AG10803 (cell line): ENCODE measurements at regions not wholly inside any gene's neighbourhood (a gene's known extent, or its start where the extent isn't known, plus 50 kb on each side); places are given as distances from the start of the nearest gene placed in this dataset.

ENCODE experiments used
- DNase-seq: peaks from one replicate; pipeline ENCODE4 v3.0.0; 2010; ENCODE audit warnings: low read depth
- H3K4me3 ChIP-seq: 2 replicates; pipeline ENCODE4 v1.5.1; 2011; ENCODE audit warnings: mild to moderate bottlenecking, low read length, control low read depth
- TF ChIP-seq, protein P1 (sequence below): conservative IDR thresholded peaks from 2 replicates; pipeline ENCODE4 v1.5.1; 2011; ENCODE audit warnings: mild to moderate bottlenecking, low read length, control low read depth, inconsistent platforms

DNA sequence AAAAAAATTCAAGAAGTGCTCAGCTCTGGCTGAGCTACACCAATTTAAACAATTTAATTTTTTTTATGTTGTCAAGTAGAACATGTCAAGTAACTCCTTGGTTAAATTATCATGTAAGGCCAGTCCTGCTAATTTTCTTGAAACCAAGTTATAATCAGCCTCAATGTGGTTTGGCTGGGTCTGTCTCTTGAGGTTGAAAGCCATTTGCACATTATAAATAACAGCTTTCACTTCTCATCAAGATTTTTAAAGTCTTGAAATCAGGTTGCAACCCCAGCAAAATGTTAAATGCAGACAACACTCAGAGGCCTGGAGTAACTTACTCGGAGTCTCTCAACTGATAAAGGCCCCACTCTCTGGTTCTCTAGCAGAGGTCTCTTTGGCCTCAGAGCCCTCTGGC is 324.4 kb downstream of the BRD1 start:
- no peak for DNase-seq
- no peak overlapping the region for H3K4me3 ChIP-seq
- TF ChIP-seq, protein P1, sequence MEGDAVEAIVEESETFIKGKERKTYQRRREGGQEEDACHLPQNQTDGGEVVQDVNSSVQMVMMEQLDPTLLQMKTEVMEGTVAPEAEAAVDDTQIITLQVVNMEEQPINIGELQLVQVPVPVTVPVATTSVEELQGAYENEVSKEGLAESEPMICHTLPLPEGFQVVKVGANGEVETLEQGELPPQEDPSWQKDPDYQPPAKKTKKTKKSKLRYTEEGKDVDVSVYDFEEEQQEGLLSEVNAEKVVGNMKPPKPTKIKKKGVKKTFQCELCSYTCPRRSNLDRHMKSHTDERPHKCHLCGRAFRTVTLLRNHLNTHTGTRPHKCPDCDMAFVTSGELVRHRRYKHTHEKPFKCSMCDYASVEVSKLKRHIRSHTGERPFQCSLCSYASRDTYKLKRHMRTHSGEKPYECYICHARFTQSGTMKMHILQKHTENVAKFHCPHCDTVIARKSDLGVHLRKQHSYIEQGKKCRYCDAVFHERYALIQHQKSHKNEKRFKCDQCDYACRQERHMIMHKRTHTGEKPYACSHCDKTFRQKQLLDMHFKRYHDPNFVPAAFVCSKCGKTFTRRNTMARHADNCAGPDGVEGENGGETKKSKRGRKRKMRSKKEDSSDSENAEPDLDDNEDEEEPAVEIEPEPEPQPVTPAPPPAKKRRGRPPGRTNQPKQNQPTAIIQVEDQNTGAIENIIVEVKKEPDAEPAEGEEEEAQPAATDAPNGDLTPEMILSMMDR: no peak

DNA sequence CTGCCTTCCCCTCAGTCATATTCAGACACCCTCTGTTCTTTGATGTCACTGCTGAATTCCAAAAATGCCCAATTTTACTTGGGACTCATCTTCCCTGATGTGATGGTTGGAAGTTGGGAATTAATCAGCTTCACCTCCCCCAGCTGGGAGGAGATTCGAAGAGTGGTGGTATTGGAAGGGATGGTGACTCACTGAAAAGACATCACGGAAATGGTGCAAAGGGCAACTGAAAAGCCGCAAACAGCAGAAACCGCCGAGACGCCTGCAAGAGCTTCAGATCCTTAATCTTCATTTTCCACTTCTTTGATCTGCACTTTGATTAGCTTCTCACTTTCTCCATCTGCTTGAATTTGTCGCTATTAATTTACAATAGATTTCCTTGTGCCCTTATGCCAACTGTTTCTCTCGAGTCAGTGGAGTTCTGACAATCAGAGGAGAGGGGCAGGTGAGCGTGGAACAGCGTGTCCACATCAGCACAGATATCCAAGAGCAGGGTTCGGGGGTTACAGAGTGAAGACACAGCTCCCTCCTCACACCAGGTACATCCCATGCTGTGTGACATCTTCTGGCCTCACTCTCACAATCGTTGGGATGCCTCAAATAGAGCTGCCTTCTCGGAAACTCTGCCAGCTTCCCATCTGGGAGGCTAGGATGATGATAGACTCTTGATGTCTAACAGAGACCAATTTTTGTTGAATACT is 325.4 kb downstream of the BRD1 start:
- no peak overlapping the region for H3K4me3 ChIP-seq
- TF ChIP-seq, protein P1: no peak
- DNase-seq: no peak

DNA sequence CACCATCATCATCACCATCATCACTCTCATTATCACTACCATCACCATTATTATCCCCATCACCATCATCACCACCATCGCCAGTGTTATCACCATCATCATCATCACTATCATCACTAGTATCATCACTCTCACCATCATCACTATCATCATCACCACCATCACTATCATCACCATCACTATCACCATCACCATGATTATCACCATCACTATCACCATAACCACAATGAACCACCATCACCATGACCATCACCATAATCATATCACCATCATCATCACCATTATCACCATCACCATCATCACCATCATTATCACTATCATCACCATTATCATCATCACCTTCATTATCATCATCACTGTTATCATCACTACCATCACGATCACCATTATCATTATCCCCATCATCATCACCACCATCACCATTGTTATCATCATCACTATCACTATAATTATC is 326.7 kb downstream of the BRD1 start:
- no peak for DNase-seq
- no peak overlapping the region for H3K4me3 ChIP-seq
- TF ChIP-seq, protein P1: no peak

DNA sequence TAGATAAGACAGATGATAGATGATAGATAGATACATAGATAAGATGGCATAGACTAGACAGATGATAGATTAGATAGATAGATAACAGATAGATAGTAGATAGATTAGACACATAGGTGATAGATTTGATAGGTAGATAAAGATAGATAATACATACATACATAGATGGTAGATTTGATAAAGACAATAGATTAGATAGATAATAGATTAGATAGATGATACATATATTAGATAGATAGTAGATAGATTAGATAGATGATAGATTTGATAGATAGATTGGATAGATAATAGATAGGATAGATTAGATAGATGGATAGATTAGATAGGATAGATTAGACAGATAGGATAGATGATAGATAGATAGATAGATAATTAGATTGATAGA is 327.6 kb downstream of the BRD1 start:
- no peak for DNase-seq
- TF ChIP-seq, protein P1: no peak

DNA sequence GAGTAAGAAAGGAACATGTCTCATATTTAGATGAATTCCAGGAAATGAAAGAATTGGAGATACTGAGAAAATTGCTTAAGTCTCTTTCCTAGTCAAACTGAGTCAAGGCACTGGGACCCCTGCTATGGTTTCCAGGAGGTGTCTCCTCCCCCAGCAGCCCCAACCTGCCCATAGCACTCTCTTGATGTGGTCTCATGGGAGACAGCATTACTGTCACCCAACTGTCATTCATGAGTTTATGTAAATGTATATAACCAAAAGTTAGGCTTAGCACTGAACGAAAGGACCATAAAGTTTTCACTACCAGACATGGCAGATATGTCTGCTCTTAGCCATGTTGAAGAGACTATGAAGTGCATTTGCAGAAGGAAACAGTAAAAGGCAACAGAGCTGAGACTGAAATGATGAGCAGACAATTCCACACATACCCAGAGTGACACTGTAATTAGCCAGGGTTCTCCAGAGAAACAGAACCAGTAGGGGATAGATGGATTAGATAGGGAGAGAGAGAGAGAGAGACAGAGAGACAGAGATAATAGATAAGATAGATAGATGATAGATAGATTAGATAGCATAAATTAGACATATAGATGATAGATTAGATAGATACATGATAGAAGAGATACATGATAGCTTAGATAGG is 328.1 kb downstream of the BRD1 start:
- H3K4me3 ChIP-seq: no peak overlapping the region
- TF ChIP-seq, protein P1: no peak
- no peak for DNase-seq

More for the DNA sequence above, 327.6 kb downstream of the BRD1 start:
- H3K4me3 ChIP-seq: no peak overlapping the region

DNA sequence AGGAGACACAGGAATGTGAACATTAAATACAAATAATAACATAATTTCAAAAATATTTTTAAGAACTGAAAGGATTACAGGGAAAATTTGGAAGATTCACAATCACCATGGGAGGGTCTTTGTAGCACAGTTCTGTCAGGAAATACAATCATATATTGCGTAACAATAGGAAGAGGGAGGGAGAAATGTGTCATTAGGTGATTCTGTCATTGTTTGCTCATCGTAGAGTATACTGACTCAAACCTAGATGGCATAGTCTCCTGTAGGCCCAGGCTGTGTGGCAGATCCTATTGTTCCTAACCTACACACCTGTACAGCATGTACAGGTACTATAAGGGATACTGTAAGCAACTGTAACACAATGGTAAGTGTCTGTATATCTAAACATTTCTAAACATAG is 330.4 kb downstream of the BRD1 start:
- no peak overlapping the region for H3K4me3 ChIP-seq
- TF ChIP-seq, protein P1: no peak
- no peak for DNase-seq

DNA sequence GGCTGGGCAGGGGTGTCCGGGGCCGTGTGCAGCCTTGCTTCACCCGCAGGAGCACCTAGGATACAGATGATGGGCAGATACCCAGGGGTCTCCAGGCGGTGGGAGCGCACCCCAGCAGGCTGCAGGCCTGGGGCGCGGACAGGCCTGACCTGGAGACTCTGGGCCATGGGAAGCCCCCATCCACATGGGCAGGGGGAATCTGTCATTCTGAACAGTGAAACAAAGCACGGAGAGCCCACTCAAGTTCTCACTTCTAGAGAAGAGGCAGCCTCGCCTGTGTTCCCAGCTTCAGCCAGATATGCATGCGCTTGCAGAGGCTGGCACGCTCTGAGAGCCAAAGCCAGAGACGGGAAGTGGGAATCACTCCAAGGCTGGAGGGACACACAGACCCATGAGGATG is 333.1 kb downstream of the BRD1 start:
- H3K4me3 ChIP-seq: no peak overlapping the region
- TF ChIP-seq, protein P1: no peak
- no peak for DNase-seq
